HG03045 (cell line): ENCODE measurements at regions not wholly inside any gene's neighbourhood (a gene's known extent, or its start where the extent isn't known, plus 50 kb on each side); places are given as distances from the start of the nearest gene placed in this dataset.
"Not testable (repeated sequence)": the region's sequence is repeated elsewhere in the genome, so short reads cannot be mapped to it uniquely, and the experiment has no call there.

ENCODE experiments used
- ATAC-seq: cut with Tn5 transposase; IDR thresholded peaks from one replicate; pipeline ENCODE4 v1.9.1; 2021; ENCODE audit warnings: mild to moderate bottlenecking, moderate library complexity; ENCODE audit not compliant: unreplicated experiment

- no peak for ATAC-seq
Measured at GRCh38 chr9:90162326-90162725, 480.3 kb downstream of the DIRAS2 start.

GRCh38 chr9:90162819-90163218 is 479.8 kb downstream of the DIRAS2 start:
- no peak for ATAC-seq

DNA sequence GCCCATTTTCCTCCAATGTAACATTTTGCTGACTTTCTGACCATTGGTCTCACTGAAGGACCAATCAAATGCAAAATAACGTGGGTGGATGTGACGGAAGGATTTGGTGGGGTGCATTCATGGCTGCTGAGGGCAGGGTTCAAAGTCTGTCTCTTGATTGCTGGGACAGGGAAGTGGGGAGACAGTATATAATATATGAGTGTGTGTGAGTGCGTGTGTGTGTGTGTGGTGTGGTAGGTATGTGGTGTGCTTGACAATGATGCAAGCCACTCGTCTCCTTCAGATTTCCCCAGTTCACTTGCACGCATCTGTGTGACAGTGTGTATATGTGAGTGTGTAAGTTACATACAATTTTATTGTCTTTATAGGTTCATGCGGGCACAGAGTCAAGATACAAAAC is 477.3 kb downstream of the DIRAS2 start:
- no peak for ATAC-seq

DNA sequence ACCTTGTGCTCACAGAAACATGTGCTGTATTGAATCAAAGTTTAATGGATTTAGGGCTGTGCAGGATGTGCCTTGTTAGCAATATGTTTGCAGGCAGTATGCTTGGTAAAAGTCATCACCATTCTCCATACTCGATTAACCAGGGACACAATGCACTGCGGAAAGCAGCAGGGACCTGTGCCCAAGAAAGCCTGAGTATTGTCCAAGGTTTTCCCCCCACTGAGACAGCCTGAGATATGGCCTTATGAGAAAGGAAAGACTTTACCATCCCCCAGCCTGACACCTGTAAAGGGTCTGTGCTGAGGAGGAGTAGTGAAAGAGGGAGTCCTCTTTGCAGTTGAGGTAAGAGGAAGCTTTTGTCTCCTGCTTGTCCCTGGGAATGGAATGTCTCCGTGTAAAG is 476.2 kb downstream of the DIRAS2 start:
- not testable (repeated sequence) for ATAC-seq

GRCh38 chr9:90167914-90168313 is 474.7 kb downstream of the DIRAS2 start:
- no peak for ATAC-seq

DNA sequence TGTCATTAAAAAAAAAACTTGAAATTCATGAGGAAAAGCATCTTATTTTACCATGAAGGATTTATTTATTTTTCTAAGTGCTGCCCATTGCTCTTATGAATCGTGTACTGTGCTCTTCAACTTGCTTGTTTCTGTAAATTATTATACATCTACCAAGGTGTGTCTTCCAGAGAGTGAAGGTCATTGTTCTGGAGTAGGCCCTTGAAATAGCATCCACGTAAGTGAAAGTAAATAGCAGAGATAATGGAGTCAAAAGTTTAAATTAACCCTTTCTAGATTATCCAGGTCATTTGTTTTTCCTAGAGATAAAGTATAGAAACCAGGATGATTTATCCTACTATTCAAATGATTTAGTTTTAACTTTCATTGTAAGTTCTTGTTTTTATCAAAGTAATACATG is 473.1 kb downstream of the DIRAS2 start:
- no peak for ATAC-seq

- ATAC-seq, result not testable (repeated sequence)
Measured at GRCh38 chr9:90173935-90174334, 468.7 kb downstream of the DIRAS2 start.

- not testable (repeated sequence) for ATAC-seq
Measured at GRCh38 chr9:90174346-90174745, 468.3 kb downstream of the DIRAS2 start.

DNA sequence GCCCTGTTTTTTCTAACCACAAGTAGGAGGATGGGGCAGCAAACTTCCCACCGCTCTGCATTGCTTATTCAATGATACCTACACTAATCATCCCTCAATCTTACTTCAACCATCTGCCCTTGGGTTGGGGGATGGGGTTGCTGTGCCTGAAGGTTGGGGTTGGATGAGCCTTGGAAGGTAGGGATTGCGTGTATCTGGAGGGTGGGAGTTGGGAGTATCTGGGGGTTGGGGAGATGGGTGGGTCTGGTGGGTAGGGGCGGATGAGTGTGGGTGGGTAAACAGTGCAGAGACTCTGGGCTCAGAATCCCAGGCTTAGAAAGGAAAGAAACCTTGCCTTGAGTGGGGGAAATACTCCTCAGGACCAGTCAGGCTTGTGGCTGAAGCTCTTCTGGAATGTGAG is 467.4 kb downstream of the DIRAS2 start:
- ATAC-seq, result no peak

GRCh38 chr9:90175865-90176264 is 466.8 kb downstream of the DIRAS2 start:
- ATAC-seq, result no peak

DNA sequence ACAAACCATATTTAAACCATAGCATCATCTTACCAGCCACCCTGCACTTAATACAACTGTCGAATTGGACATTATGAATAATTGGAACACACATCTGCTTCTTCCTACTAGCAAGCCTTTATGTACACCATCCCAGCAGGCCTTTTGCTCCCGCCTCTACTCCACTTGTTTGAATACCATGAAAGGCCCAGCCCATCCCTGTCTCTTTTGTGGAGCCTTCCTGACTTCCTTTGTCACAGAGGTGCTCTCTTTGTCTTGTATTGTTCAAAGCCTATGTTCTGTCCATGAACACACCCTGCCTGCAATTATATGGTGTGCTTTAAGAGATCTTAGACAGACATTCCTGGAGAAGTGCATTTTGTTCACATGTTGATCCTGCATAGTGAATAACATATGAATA is 465.7 kb downstream of the DIRAS2 start:
- ATAC-seq, result no peak

- ATAC-seq, result no peak
Measured at GRCh38 chr9:90180381-90180780, 462.2 kb downstream of the DIRAS2 start.

DNA sequence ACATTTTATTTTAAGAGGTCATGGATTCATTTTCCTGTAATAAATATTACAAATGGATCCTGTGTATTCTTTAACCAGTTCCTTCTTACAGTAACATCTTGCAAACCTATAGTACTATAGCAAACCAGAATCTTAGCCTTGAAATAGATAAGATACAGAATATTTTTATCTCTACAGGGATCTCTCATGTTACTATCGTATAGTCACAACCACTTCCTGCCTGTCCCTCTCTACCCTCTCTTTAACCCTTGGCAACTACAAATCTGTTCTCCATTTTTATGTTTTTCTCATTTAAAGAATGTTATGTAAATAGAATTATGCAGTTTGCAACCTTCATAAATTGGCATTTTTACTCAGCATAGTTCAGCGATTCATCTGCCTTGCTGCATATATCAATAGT is 454.0 kb downstream of the DIRAS2 start:
- no peak for ATAC-seq

DNA sequence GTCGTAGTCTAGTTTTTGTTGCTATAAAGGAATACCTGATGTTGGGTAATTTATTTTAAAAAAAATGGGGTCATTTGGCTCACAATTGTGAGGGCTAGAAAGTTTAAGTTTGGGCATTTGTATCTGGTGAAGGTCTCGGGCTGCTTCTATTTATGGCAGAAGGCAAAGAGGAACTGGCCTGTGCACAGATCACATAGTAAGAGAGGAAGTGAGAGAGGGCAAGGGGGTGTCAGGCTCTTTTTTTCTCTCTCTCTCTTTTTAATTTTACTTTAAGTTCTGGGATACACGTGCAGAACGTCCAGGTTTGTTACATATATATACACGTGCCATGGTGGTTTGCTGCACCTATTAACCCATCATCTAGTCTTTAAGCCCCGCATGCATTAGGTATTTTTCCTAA is 453.3 kb downstream of the DIRAS2 start:
- ATAC-seq, result no peak

- not testable (repeated sequence) for ATAC-seq
Measured at GRCh38 chr9:90192465-90192864, 450.2 kb downstream of the DIRAS2 start.

DNA sequence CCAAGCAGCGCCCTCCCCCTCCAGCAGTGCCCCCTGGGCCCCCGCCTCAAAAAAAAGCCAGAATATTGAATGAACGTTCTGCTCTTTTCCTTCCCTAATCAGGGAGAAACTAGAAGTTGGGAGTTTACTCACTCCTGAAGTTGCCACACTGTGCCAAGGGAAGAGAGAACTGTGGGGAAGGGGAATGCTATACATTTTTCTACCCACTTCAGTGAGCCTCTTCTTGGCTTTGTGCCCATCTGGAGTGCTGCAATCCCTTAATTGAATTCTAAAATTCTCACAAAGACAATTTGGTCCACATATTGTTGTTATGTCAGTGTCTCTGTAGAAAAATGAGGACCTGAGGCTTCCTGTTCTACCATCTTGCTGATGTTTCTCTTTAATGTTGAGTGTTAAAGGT is 443.7 kb downstream of the DIRAS2 start:
- ATAC-seq, result no peak

DNA sequence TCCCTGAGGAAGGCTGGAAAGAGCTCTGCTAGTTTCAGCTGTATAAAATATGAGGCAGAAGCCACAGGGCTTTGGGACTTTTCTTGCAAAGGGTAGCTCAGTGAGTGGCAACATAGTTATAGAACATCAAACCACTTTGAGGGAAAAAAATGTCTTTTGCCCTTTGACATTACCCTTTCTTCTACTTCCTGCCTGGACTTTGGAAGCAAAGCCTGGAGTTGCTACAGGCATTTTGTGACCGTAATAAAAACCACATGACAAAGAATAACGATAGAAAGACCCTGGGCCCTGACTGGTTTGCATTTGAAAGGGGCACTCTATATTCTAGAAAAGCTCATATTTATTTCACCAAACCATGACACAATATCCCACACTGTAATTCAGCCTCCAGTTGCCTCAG is 440.9 kb downstream of the DIRAS2 start:
- no peak for ATAC-seq

DNA sequence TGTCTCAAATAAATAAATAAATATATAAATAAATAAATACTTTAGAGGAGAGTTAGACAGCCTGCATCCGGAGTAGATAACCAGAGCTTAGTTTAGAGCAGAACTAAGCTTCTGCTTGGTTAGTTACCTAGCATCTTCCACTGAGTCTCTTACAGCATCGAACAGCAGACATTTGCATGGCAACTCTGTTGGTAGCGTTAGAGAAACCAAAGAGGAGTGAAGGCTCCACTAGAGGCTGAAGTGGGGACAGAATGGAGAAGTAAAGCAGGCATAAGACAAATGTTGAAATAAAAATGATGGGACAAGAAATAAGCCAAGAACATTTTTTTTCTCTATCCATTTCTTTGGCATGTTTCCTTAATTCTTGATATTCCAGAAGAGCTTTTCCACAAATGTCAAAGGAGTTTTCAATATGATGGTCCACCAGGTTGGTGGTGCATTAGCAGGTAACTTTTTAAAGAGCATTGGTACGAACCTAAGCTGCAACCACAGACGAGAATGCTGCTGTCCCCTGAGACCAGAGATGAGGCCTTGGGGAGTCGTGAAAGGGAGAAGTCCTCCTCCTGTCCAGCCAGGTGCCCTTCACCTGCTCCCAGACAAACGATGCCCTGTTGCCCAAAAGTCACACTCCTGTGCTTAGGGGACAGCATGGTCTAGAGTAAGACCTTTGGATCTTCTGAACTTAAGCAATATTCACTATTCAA is 438.3 kb downstream of the DIRAS2 start:
- no peak for ATAC-seq

DNA sequence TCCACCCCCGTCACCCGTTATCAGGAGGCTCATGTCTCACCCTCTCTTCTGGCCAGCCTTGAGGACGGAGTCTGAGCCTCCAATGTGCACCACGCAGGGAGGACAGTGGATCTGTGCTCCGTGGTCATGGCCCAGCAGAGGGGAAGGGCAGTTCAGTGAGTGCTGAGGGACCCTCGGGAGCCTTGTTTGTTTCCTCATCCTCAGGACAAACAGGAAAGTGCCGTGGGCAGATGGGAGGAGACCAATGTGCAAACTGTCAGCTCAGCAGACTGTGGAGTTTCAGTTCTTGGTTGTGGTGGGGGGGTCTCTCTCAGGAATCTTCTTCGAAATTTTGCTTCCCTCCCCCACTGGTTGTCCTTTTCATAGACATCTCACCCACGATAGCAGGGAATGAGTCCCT is 429.6 kb downstream of the DIRAS2 start:
- ATAC-seq, result not testable (repeated sequence)

DNA sequence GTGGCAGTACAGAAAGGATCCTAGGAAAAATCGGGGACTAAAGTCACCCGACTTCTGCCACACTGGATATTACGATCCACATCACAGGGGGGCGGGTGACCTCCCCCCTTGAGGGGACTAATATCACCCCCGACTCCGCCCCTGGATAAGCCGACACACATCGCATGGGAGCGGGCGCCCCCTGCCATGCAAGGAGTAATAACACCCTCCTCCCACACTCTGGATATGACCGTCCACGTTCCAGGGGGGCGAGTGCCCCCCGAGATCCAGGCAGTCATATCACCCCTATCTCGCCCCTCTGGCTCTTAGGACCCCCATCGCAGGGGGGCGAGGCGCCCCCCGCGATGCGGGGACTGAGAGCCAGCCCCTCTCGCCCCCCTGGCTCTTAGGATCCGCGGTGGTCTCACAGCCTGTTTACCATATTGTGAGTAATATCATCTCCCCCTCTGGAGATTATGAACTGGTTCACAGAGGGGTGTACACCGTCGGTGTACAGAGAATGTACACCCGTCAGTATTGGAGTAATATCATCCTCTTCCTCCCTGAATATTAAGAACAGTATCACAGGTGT is 423.0 kb downstream of the DIRAS2 start:
- ATAC-seq, result no peak

DNA sequence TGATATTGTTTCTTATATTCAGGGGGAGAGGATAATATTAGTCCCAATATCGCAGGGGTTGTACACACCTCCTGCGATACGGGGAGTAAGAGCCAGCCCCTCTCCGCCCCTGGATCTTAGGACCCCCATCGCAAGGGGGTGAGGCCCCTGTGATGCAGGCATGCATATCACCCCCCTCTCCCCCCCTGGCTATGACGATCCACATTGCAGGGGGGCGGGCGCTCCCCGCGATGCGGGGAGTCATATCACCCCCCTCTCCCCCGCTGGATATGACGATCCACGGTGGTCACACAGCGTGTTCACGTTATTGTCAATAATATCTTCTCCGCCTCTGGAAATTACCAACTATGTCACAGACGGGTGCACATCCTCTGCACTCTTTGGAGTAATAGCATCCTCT is 420.7 kb downstream of the DIRAS2 start:
- ATAC-seq, result not testable (repeated sequence)

DNA sequence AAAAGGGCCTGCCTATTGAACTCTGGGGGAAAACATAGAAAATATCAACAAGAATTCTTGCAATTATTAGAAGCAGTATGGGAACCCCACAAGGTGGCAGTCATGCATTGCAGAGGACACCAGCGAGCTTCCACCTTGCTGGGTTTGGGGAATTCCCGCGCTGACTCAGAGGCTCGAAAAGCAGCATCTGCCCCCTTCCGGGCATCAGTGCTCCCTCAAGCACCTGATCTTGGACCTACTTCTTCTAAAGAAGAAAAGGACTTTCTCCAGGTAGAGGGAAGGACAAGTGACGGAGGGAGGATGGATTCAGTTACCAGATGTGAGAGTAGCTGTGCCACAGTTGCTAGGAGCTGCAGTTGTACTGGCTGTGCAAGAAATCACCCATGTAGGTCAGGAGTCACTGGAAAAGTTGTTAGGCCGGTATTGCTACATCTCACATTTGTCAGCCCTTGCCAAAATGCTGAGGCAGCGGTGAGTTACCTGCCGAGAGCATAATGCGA is 415.7 kb downstream of the DIRAS2 start:
- ATAC-seq, result not testable (repeated sequence)

DNA sequence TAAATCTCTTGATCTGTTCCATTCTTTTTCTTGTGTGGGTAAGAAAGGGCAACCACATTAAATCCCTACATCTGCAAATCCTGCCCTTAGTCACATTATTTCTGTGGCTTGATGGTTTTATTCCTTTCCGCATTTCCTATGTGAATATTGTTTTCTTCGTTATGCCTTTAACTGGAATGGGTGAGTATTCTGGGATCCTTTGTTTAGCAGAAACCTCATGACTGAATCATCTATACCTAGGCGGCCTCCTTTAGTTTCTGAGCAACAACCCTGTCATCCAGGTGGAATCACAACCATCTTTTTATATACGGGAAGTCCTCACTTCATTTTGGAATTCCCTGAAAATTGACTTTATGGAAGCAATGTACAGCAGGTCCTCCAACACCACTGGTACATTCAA is 409.5 kb downstream of the DIRAS2 start:
- ATAC-seq, result not testable (repeated sequence)
